Umbilical cord (tissue), 1 donor: ENCODE measurements at regions not wholly inside any gene's neighbourhood (a gene's known extent, or its start where the extent isn't known, plus 50 kb on each side); places are given as distances from the start of the nearest gene placed in this dataset.
A peak's percentile ranks its signal among the peaks of the same experiment; 100 is the strongest.

Experiments
- DNase-seq: peaks from one replicate; pipeline ENCODE4 v3.0.0-alpha.2; 2015; ENCODE audit warnings: low spot score

- peak; percentile 31 for DNase-seq
Observed at GRCh38 chrX:25219480-25219879, 203.7 kb upstream of the ARX start.

DNA sequence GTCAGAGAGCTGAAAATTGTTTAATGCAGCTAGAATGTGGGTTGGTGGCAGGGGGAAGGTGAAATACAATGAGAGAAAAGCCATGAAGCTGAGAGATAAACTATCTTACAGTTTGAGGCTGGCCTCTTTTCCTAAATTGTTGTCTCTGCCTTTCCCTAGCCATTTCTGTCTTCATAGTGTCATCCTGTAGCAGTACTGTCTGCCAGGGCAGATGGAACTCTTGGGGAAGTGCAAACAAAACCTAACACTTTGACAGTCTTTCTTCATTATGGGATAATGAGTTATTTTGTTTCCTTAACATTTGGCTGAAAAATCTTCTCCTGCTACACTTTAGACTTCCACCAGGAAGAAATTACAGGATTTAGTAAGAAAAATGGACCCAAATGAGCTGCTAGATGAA is 197.8 kb upstream of the ARX start:
- DNase-seq: no peak

DNA sequence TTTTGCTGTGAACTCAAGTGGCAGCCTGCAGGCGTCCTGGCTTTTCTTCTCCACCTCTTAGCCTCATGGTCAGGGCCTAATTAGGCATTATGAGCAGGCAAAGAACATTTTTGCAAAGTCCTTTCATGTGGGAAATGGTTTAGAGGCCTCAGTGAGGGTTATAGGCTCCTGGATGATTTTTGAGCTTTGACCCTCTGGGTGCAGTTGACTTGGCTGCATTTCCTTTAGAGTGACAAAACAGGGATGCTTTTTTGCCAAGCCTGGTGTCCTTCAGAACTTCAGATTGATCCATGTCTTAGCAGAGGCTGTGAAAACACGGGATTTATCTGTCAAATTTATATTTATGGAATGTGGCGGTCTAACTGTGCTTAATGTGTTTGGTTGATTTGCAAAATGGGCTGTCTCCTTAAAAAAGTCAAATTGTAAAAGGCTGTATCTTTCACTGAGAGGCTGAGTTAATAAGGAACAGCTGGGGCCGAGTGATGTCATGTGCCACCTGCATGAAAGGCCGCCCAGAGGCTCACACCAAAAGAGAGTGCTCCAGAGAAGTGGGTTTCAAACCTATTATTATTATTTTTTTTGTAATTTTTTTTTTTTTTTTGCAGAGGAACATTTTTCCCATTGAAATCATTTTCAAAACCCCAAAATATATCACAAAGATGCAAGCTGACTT is 192.2 kb upstream of the ARX start:
- DNase-seq: no peak

- DNase-seq: no peak
Observed at GRCh38 chrX:25206778-25207177, 191.0 kb upstream of the ARX start.

DNA sequence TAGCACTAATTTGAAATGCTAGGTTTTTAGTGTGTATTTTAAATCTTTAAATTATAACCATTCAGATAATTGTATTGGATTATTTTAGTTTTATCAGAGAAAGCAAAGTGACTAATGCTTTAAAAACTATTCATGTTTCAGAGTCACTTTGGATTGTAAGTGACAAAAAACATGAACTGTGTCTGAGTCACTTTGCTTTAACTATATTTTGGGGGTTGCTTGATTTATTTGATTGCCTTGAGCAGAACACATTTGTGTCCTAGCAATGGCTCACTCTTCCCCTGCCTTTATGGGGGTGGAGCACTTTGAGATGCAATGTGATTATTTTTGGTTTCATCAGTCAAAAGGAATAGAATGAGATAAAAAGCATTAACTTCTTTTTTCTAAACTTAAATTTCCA is 188.4 kb upstream of the ARX start:
- DNase-seq: no peak

- no peak for DNase-seq
Observed at GRCh38 chrX:25202827-25203226, 187.1 kb upstream of the ARX start.

- DNase-seq: no peak
Observed at GRCh38 chrX:25198891-25199290, 183.1 kb upstream of the ARX start.

DNA sequence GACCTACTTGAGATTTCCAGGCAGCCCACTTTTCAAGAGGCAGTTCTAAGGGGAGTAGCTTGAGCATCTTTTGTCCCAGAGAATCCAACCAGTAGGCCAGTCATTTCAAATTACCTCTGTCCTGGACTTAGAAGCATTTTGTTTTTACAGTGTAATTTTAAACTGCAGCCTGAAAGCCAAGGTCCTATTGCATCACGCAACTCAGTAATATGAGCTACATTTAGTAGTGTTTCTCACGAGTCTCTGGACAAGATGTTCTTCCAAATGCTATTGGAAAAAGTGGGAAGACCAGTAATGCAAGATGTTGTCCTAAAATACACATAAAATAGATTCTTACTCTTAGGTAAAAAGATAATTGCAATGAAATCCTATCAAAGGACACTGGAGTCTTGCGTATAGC is 182.5 kb upstream of the ARX start:
- no peak for DNase-seq

- no peak for DNase-seq
Observed at GRCh38 chrX:25196221-25196620, 180.5 kb upstream of the ARX start.

- no peak for DNase-seq
Observed at GRCh38 chrX:25191403-25191802, 175.6 kb upstream of the ARX start.

DNA sequence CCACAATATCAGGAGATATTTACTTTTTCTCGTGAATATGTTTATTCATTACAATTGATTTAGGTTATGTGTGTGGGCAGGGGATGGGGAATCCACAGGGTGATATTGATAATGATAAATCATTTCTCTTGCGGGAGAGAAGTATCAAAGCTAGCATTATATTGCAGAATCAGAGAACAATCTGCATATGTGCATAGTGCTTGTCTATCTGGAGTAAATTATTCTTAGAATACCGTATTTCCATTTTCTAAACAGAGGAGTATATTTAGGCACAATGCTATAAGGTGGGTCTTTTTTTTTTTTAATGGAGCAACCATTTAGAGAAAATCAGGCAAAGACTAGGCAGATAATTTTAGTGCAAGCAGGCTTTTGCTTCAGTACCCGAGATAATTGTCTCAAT is 166.0 kb upstream of the ARX start:
- DNase-seq: no peak

GRCh38 chrX:25180242-25180641 is 164.5 kb upstream of the ARX start:
- DNase-seq: no peak

DNA sequence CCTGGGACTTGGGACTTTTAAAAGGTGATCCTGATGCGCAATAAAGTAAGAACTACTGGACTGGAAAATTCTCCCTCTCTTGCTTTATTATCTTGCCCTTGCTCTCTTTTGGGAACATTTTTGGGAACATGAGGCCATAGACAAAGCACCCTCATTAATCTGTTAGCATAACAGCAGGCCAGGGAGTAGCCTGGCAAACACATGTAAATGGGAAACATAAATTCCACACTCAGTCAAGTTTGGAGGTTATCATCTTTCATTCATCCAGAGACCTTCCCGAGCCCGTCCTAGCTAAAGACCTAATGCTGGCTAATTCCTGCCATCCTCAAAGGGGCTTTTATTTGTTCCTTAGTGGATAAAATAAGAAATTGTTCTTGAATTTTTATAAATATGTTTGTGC is 162.8 kb upstream of the ARX start:
- no peak for DNase-seq

- DNase-seq: no peak
Observed at GRCh38 chrX:25175743-25176142, 160.0 kb upstream of the ARX start.

DNA sequence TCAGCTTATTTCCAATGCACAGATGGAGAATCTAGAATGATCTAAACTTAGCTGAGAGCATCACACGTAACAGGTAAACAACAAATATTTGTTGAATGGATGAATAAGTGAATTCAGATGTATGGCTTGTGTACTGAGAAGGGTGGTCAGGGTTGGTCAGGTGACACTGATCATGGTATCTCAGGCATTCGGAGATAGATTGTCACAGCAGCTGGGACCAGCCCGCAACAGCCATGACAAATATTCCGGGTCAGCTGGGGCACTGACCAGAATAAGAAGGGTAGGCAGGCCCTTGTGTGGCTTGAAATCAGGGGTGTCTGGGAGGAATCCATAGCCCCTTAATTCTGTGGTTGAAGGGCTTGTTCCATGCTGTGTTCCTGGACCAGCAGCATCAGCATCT is 159.4 kb upstream of the ARX start:
- no peak for DNase-seq

DNA sequence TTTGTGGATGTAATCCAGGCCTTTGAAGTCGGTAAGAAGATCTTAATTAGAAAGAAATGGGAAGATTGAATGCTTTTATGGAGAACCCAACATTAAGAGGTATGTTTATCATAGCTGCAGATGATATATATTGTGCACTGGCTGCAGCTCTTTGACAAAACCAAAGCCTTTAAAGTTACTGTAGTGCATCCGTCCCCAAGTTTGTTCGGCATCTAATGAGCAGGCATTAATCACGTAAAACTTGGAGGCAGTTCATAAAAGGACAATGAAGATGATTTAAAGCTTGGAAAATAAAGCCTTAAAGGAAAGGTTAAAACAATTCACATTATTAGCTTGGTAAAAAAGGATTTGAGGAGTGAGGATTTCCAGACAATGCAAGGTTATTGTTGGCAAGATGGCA is 150.8 kb upstream of the ARX start:
- DNase-seq: no peak

GRCh38 chrX:25166145-25166544 is 150.4 kb upstream of the ARX start:
- no peak for DNase-seq

GRCh38 chrX:25158635-25159034 is 142.9 kb upstream of the ARX start:
- DNase-seq: no peak

DNA sequence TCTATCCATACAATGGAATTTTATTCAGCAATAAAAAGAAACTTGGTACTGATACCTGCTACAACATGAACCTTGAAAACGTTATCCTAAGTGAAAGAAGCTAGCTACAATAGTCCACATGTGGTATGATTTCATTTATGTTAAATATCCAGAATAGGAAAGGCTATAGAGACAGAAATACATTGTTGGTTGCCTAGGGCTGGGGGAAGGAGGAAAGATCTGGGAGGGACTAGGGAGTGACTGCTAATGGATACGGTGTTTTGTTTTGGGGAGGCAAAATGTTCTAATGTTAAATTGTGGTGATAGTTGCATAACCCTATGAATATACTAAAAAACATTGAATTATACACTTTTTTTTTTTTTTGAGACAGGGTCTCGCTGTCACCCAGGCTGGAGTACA is 141.1 kb upstream of the ARX start:
- no peak for DNase-seq

DNA sequence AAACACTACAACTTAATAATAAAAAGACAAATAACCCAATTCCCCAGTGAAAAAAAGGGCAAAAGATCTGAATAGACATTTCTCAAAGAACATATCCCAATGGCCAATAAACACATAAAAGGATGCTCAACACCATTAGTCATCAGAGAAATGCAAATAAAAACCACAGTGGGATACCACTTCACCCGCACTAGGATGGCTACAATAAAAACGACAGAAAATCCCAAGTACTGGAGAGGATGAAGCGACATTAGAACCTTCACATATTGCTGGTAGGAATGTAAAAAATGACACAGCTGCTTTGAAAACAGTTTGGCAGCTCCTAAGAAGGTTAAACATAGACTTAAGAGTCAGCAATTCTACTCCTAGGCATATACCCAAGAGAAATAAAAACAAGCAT is 140.6 kb upstream of the ARX start:
- no peak for DNase-seq

DNA sequence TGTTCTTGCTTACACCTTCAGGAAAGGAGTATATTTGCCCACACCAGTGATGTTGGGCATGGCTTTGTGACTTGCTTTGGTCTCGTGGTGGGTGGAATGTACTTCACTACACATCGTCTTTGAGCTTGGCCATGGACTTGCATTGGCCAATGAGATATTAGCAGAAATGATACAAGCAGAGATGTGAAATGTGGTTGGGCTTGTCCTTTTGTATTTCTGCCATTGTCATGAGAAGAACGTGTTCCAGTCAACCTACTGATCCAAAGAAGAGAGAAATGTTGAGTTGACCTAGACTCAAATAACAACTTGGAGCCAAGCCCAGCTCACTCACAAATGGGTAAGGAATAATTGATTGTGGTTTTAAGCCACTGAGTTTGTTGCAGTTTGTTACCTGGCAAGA is 138.4 kb upstream of the ARX start:
- no peak for DNase-seq

DNA sequence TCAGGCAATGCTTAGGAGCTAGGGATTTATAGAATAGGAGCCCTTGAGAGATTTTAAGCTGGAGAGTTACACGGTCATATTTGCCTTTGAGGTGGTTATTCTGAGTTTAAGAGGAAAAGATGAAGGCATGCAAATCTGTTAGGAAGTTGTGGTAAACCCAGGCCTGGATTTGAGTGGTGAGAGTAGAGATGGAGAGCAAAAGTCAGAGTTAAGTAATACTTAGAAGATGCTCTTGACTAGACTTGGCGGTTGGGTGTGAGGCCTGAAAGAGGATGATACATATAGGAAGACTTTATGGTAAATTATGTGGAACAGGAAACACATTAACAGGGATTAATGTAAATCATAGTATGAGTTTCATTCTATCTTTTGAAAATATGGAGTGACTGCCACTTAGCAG is 136.0 kb upstream of the ARX start:
- no peak for DNase-seq

- DNase-seq: peak; percentile 43
Observed at GRCh38 chrX:25144043-25144940, 128.5 kb upstream of the ARX start.
